ENCODE measurements at regions not wholly inside any gene's neighbourhood (a gene's known extent, or its start where the extent isn't known, plus 50 kb on each side); places are given as distances from the start of the nearest gene placed in this dataset.

- intact Hi-C loops (cut with micrococcal nuclease): no loop called here
- Histone ChIP-seq H2AFZ (ENCODE audit: insufficient read depth, low read depth, low read length, poor library complexity, severe bottlenecking) (no peak overlapping the region), H3K9me3 (ENCODE audit: control extremely low read depth in 1 of 3, control insufficient read depth in 2 of 3, insufficient read depth in 1 of 3, low read length in 2 of 3) (peaks cover 0 to 8% (median 0%) of the 10 kb centered on the region in 3 donors), H3K4me2 (replicated peaks; ENCODE audit: low read depth, low read length, poor library complexity, severe bottlenecking) (no peak overlapping the region), H3K9ac (ENCODE audit: low read length) (no peak overlapping the region), H3K79me2 (ENCODE audit: control insufficient read depth, insufficient read depth, low read length) (no peaks in the 10 kb centered on the region), H3K27me3 (replicated peaks in 1 of 4; ENCODE audit: control extremely low read depth in 1 of 4, control insufficient read depth in 3 of 4, insufficient read depth in 4 of 4, low read length in 3 of 4) (no peaks in the 10 kb centered on the region), H3K4me1 (ENCODE audit: control insufficient read depth in 2 of 2, insufficient read depth in 2 of 2, low read length in 2 of 2) (no peaks in the 10 kb centered on the region), H3K36me3 (replicated peaks in 1 of 2; ENCODE audit: control extremely low read depth in 1 of 2, control insufficient read depth in 1 of 2, extremely low read depth in 1 of 2, insufficient read depth in 2 of 2, low read length in 1 of 2) (no peaks in the 10 kb centered on the region), H4K20me1 (ENCODE audit: control insufficient read depth, insufficient read depth, low read length, poor library complexity, severe bottlenecking) (no peaks in the 10 kb centered on the region), H3K27ac (ENCODE audit: low read length in 2 of 2) (no peak overlapping the region), H3K4me3 (ENCODE audit: control extremely low read depth in 1 of 5, extremely low read depth in 1 of 5, insufficient read depth in 1 of 5, low read depth in 2 of 5, low read length in 4 of 5) (no peak overlapping the region)
- no peak overlapping the region for H3K4me3 Mint-ChIP-seq
- no peak for DNase-seq
- CTCF ChIA-PET: interaction anchor here (0.7 kb wide), 1 partner anchor 20 kb away, joined by 3 read pairs; no protein-coding TSS in a partner anchor
- ATAC-seq (ENCODE audit: low read depth): no peak
- no peaks in the 10 kb centered on the region for H3K27me3 Mint-ChIP-seq
- WGBS (ENCODE audit: insufficient coverage): over 99% methylated on average over 11 of the region's 18 CpGs
- H3K9me3 Mint-ChIP-seq (ENCODE audit: insufficient read depth): no peaks in the 10 kb centered on the region
- POLR2A ChIA-PET: no interaction called here
- no peak overlapping the region for H3K27ac Mint-ChIP-seq
- TF ChIP-seq CTCF (IDR thresholded peaks at IDR 0.05) (no peak), EZH2 (IDR thresholded peaks at IDR 0.05; ENCODE audit: borderline replicate concordance, insufficient read depth, low read depth, low read length, poor library complexity, severe bottlenecking) (no peak)
- no peaks in the 10 kb centered on the region for H3K4me1 Mint-ChIP-seq
Observed at GRCh38 chr4:154135576-154135975, 346.7 kb upstream of the SFRP2 start.

- no peak overlapping the region for H3K27ac ChIP-seq (ENCODE audit: low read length in 2 of 2)
- peaks cover 6% of the 10 kb centered on the region for H3K27me3 Mint-ChIP-seq
- no peak for TF ChIP-seq EZH2 (IDR thresholded peaks at IDR 0.05; ENCODE audit: borderline replicate concordance, insufficient read depth, low read depth, low read length, poor library complexity, severe bottlenecking)
- TF ChIP-seq CTCF (IDR thresholded peaks at IDR 0.05): no peak
- no CpG with 5 or more reads among the region's 1 CpG for WGBS (ENCODE audit: insufficient coverage)
- ATAC-seq (ENCODE audit: low read depth) (no peak), DNase-seq (no peak)
- H3K36me3 ChIP-seq (replicated peaks in 1 of 2; ENCODE audit: control extremely low read depth in 1 of 2, control insufficient read depth in 1 of 2, extremely low read depth in 1 of 2, insufficient read depth in 2 of 2, low read length in 1 of 2): no peaks in the 10 kb centered on the region
- H3K9ac ChIP-seq (ENCODE audit: low read length): no peak overlapping the region
- H3K4me3 ChIP-seq (ENCODE audit: control extremely low read depth in 1 of 5, extremely low read depth in 1 of 5, insufficient read depth in 1 of 5, low read depth in 2 of 5, low read length in 4 of 5): no peak overlapping the region
- ChIA-PET POLR2A (no interaction called here), CTCF (no interaction called here)
- H3K4me2 ChIP-seq (replicated peaks; ENCODE audit: low read depth, low read length, poor library complexity, severe bottlenecking): no peak overlapping the region
- H2AFZ ChIP-seq (ENCODE audit: insufficient read depth, low read depth, low read length, poor library complexity, severe bottlenecking): no peak overlapping the region
- no peak overlapping the region for H3K4me3 Mint-ChIP-seq
- no peaks in the 10 kb centered on the region for H3K27me3 ChIP-seq (replicated peaks in 1 of 4; ENCODE audit: control extremely low read depth in 1 of 4, control insufficient read depth in 3 of 4, insufficient read depth in 4 of 4, low read length in 3 of 4)
- H3K9me3 ChIP-seq (ENCODE audit: control extremely low read depth in 1 of 3, control insufficient read depth in 2 of 3, insufficient read depth in 1 of 3, low read length in 2 of 3): peaks cover 0 to 11% (median 0%) of the 10 kb centered on the region in 3 donors
- no peak overlapping the region for H3K27ac Mint-ChIP-seq
- intact Hi-C loops (cut with micrococcal nuclease): no loop called here
- no peaks in the 10 kb centered on the region for H3K4me1 Mint-ChIP-seq
- H3K9me3 Mint-ChIP-seq (ENCODE audit: insufficient read depth): peaks cover 4% of the 10 kb centered on the region
- no peaks in the 10 kb centered on the region for H4K20me1 ChIP-seq (ENCODE audit: control insufficient read depth, insufficient read depth, low read length, poor library complexity, severe bottlenecking)
- no peaks in the 10 kb centered on the region for H3K79me2 ChIP-seq (ENCODE audit: control insufficient read depth, insufficient read depth, low read length)
- H3K4me1 ChIP-seq (ENCODE audit: control insufficient read depth in 2 of 2, insufficient read depth in 2 of 2, low read length in 2 of 2): no peaks in the 10 kb centered on the region
Observed at GRCh38 chr4:154132406-154132805, 343.5 kb upstream of the SFRP2 start.
